Neural cell (in vitro differentiated cells): ENCODE measurements at regions not wholly inside any gene's neighbourhood (a gene's known extent, or its start where the extent isn't known, plus 50 kb on each side); places are given as distances from the start of the nearest gene placed in this dataset.

ENCODE experiments used
- H2AFZ ChIP-seq: fragments of 200-600, 300-800 bp; sonication (generic), shearing (Covaris generic); 2 replicates; pipeline ENCODE4 v1.6.0; 2014; ENCODE audit warnings: low read depth, mild to moderate bottlenecking, antibody characterized with exemption, low read length, moderate library complexity
- H3F3A ChIP-seq: fragments of 200-600 bp; shearing (Covaris generic); 2 replicates; pipeline ENCODE4 v1.6.1; 2016; ENCODE audit warnings: mild to moderate bottlenecking, moderate library complexity, mixed read lengths, antibody characterized with exemption, low read length; ENCODE audit not compliant: insufficient read depth, poor library complexity, severe bottlenecking
- H3K27ac ChIP-seq: fragments of 200-600, 300-800 bp; sonication (generic), shearing (Covaris generic); 2 replicates; pipeline ENCODE4 v1.5.1; 2014; ENCODE audit warnings: mild to moderate bottlenecking, low read length, moderate library complexity
- H3K27me3 ChIP-seq: fragments of 300-800, 200-600 bp; sonication (generic), shearing (Covaris generic); 2 replicates; pipeline ENCODE4 v1.6.0; 2014; ENCODE audit warnings: mild to moderate bottlenecking, low read depth, low read length, moderate library complexity; ENCODE audit not compliant: insufficient read depth
- H3K36me3 ChIP-seq: fragments of 300-800, 200-600 bp; sonication (generic), shearing (Covaris generic); 2 replicates; pipeline ENCODE4 v1.5.1; 2014; ENCODE audit warnings: mild to moderate bottlenecking, antibody characterized with exemption, low read length, moderate library complexity; ENCODE audit not compliant: insufficient read depth
- H3K4me2 ChIP-seq: fragments of 300-800, 200-600 bp; sonication (generic), shearing (Covaris generic); 2 replicates; pipeline ENCODE4 v1.6.0; 2014; ENCODE audit warnings: mild to moderate bottlenecking, low read length
- H3K4me3 ChIP-seq: fragments of 300-800, 200-600 bp; sonication (generic), shearing (Covaris generic); 2 replicates; pipeline ENCODE4 v1.5.1; 2014; ENCODE audit warnings: mild to moderate bottlenecking, low read length, moderate library complexity
- H3K79me2 ChIP-seq: fragments of 200-600 bp; shearing (Covaris generic); replicated peaks from 2 replicates; pipeline ENCODE4 v1.6.0; 2014; ENCODE audit warnings: mild to moderate bottlenecking, low read length, moderate library complexity; ENCODE audit not compliant: insufficient read depth
- H3K9ac ChIP-seq: fragments of 300-800, 200-600 bp; sonication (generic), shearing (Covaris generic); 2 replicates; pipeline ENCODE4 v1.6.1; 2016; ENCODE audit warnings: mild to moderate bottlenecking, low read length, mixed read lengths
- H3K9me2 ChIP-seq: fragments of 200-600 bp; shearing (Covaris generic); 2 replicates; pipeline ENCODE4 v1.6.1; 2016; ENCODE audit warnings: mild to moderate bottlenecking, low read length, mixed read lengths; ENCODE audit not compliant: insufficient read depth
- H3K9me3 ChIP-seq: fragments of 200-600, 300-800 bp; sonication (generic), shearing (Covaris generic); 2 replicates; pipeline ENCODE4 v1.6.1; 2016; ENCODE audit warnings: mild to moderate bottlenecking, mixed run types, low read length, moderate library complexity, mixed read lengths
- H4K20me1 ChIP-seq: fragments of 200-600 bp; shearing (Covaris generic); 2 replicates; pipeline ENCODE4 v1.6.1; 2016; ENCODE audit warnings: mild to moderate bottlenecking, mixed run types; ENCODE audit not compliant: insufficient read depth
- EP300 ChIP-seq: fragments of 450-650 bp; conservative IDR thresholded peaks from 2 replicates; pipeline ENCODE4 v1.6.1; 2014; ENCODE audit warnings: antibody characterized with exemption, mild to moderate bottlenecking, moderate library complexity; ENCODE audit not compliant: poor library complexity, severe bottlenecking
- EZH2 ChIP-seq: fragments of 200-600, 300-800 bp; shearing (Covaris generic), sonication (generic); IDR thresholded peaks from 2 replicates; pipeline ENCODE4 v1.6.1; 2014; ENCODE audit warnings: antibody characterized with exemption, low read length, borderline replicate concordance, mild to moderate bottlenecking; ENCODE audit not compliant: insufficient read depth, poor library complexity, severe bottlenecking
- MXI1 ChIP-seq: fragments of 450-650 bp; conservative IDR thresholded peaks from 2 replicates; pipeline ENCODE4 v1.6.1; 2014; ENCODE audit warnings: antibody characterized with exemption, mild to moderate bottlenecking; ENCODE audit not compliant: poor library complexity, severe bottlenecking
- POLR2AphosphoS5 ChIP-seq: IDR thresholded peaks from 2 replicates; pipeline ENCODE4 v1.6.1; 2012
- RAD21 ChIP-seq: fragments of 450-650 bp; conservative IDR thresholded peaks from 2 replicates; pipeline ENCODE4 v1.6.1; 2014; ENCODE audit warnings: antibody characterized with exemption, mild to moderate bottlenecking, moderate library complexity
- SMC3 ChIP-seq: fragments of 450-650 bp; conservative IDR thresholded peaks from 2 replicates; pipeline ENCODE4 v1.6.1; 2014; ENCODE audit warnings: antibody characterized with exemption, mild to moderate bottlenecking, moderate library complexity; ENCODE audit not compliant: poor library complexity
- TAF1 ChIP-seq: IDR thresholded peaks from 2 replicates; pipeline ENCODE4 v1.6.1; 2012; ENCODE audit warnings: low read depth
- TF ChIP-seq, protein P1 (sequence below): fragments of 450-650 bp; IDR thresholded peaks from 2 replicates; pipeline ENCODE4 v1.5.1; 2014; ENCODE audit warnings: antibody characterized with exemption, mild to moderate bottlenecking, moderate library complexity; ENCODE audit not compliant: poor library complexity, severe bottlenecking
- TF ChIP-seq, protein P2 (sequence below): IDR thresholded peaks from 2 replicates; pipeline ENCODE4 v1.6.1; 2012; ENCODE audit warnings: borderline replicate concordance

DNA sequence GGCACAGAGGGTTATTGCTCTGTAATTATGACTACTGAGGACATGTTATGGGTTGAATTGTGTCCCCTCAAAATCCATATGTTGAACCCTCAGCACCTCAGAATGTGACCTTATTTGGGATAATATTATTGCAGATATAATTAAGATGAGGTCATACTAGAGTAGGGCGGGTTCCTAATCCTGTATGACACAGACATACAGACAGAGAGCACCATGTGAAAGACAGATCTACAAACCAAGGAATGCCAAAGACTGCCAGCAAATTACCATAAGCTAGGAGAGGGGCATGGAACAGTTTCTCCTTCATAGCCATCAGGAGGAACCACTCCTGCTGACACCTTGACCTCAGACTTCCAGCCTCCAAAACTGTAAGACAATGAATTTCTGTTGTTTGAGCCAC is 115.2 kb upstream of the OTUD4 start:
- H3K27me3 ChIP-seq = no peaks in the 10 kb centered on the region
- H3K4me3 ChIP-seq = no peak overlapping the region

DNA sequence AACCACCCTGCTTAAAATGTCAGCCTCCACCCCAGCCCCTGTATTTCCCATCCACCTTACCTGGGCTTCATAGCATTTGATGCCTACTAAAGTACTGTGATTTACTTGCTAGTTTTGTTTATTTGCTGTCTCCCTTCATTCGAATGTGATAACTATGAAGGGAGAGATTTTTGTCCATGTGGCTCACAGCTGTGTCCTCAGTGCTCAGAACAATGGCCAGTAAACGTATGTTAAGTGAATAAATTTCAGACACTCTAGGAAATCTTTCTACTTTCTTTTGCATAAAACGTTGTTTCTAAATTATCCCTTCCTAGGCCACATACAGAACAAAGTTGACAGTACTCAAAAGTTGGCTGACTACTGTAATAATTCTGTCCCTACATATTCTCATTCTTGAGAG is 114.7 kb upstream of the OTUD4 start:
- Histone ChIP-seq H3F3A (no peaks in the 10 kb centered on the region), H3K36me3 (no peaks in the 10 kb centered on the region), H4K20me1 (no peaks in the 10 kb centered on the region), H3K79me2 (no peaks in the 10 kb centered on the region), H2AFZ (no peak overlapping the region), H3K9me3 (no peaks in the 10 kb centered on the region), H3K4me2 (no peak overlapping the region), H3K4me3 (no peak overlapping the region), H3K9me2 (no peaks in the 10 kb centered on the region), H3K27ac (no peak overlapping the region), H3K27me3 (no peaks in the 10 kb centered on the region), H3K9ac (no peak overlapping the region)
- TF ChIP-seq SMC3 (no peak), RAD21 (no peak)

More for the DNA sequence above, 115.2 kb upstream of the OTUD4 start:
- Histone ChIP-seq H3K9me3 (no peaks in the 10 kb centered on the region), H4K20me1 (no peaks in the 10 kb centered on the region), H3K4me2 (no peak overlapping the region), H3K9me2 (no peaks in the 10 kb centered on the region), H3K36me3 (no peaks in the 10 kb centered on the region), H3K9ac (no peak overlapping the region), H3F3A (no peaks in the 10 kb centered on the region), H3K27ac (no peak overlapping the region), H3K79me2 (no peaks in the 10 kb centered on the region), H2AFZ (no peak overlapping the region)
- TF ChIP-seq, protein P1, sequence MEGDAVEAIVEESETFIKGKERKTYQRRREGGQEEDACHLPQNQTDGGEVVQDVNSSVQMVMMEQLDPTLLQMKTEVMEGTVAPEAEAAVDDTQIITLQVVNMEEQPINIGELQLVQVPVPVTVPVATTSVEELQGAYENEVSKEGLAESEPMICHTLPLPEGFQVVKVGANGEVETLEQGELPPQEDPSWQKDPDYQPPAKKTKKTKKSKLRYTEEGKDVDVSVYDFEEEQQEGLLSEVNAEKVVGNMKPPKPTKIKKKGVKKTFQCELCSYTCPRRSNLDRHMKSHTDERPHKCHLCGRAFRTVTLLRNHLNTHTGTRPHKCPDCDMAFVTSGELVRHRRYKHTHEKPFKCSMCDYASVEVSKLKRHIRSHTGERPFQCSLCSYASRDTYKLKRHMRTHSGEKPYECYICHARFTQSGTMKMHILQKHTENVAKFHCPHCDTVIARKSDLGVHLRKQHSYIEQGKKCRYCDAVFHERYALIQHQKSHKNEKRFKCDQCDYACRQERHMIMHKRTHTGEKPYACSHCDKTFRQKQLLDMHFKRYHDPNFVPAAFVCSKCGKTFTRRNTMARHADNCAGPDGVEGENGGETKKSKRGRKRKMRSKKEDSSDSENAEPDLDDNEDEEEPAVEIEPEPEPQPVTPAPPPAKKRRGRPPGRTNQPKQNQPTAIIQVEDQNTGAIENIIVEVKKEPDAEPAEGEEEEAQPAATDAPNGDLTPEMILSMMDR = no peak
- TF ChIP-seq SMC3 (no peak), EZH2 (no peak), POLR2AphosphoS5 (no peak), TAF1 (no peak), EP300 (no peak)
- TF ChIP-seq, protein P2, sequence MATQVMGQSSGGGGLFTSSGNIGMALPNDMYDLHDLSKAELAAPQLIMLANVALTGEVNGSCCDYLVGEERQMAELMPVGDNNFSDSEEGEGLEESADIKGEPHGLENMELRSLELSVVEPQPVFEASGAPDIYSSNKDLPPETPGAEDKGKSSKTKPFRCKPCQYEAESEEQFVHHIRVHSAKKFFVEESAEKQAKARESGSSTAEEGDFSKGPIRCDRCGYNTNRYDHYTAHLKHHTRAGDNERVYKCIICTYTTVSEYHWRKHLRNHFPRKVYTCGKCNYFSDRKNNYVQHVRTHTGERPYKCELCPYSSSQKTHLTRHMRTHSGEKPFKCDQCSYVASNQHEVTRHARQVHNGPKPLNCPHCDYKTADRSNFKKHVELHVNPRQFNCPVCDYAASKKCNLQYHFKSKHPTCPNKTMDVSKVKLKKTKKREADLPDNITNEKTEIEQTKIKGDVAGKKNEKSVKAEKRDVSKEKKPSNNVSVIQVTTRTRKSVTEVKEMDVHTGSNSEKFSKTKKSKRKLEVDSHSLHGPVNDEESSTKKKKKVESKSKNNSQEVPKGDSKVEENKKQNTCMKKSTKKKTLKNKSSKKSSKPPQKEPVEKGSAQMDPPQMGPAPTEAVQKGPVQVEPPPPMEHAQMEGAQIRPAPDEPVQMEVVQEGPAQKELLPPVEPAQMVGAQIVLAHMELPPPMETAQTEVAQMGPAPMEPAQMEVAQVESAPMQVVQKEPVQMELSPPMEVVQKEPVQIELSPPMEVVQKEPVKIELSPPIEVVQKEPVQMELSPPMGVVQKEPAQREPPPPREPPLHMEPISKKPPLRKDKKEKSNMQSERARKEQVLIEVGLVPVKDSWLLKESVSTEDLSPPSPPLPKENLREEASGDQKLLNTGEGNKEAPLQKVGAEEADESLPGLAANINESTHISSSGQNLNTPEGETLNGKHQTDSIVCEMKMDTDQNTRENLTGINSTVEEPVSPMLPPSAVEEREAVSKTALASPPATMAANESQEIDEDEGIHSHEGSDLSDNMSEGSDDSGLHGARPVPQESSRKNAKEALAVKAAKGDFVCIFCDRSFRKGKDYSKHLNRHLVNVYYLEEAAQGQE = no peak

DNA sequence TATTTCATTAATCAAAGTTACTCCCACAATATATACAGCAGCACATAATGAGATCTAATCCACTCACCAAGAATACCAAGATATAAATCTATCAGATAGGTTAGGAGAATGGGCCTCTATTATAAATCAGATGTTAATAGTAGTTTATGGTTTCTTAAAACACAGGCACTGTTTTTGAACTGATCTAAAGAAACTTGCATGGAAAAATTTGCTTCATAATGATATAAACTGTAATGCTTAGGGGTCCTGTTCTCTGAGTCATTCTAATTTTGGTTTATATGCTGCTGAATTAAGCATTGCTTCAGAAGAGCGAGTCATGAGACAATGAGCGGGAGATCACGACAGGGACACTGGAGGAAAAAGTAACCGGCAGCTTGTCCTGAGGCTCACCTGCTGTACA is 113.3 kb upstream of the OTUD4 start:
- H3K9ac ChIP-seq = no peak overlapping the region
- no peaks in the 10 kb centered on the region for H4K20me1 ChIP-seq
- no peak overlapping the region for H2AFZ ChIP-seq
- H3K79me2 ChIP-seq = no peaks in the 10 kb centered on the region
- no peaks in the 10 kb centered on the region for H3K36me3 ChIP-seq
- TF ChIP-seq TAF1 = no peak
- no peak for TF ChIP-seq EP300
- no peak for TF ChIP-seq RAD21
- no peak for TF ChIP-seq POLR2AphosphoS5
- TF ChIP-seq MXI1 = no peak
- TF ChIP-seq EZH2 = no peak
- no peak for TF ChIP-seq SMC3
- TF ChIP-seq, protein P2 = no peak
- TF ChIP-seq, protein P1 = no peak
- no peaks in the 10 kb centered on the region for H3F3A ChIP-seq
- no peaks in the 10 kb centered on the region for H3K27me3 ChIP-seq
- H3K4me3 ChIP-seq = no peak overlapping the region
- no peaks in the 10 kb centered on the region for H3K9me2 ChIP-seq
- H3K4me2 ChIP-seq = no peak overlapping the region
- H3K9me3 ChIP-seq = no peaks in the 10 kb centered on the region
- no peak overlapping the region for H3K27ac ChIP-seq
